ENCODE measurements at regions not wholly inside any gene's neighbourhood (a gene's known extent, or its start where the extent isn't known, plus 50 kb on each side); places are given as distances from the start of the nearest gene placed in this dataset.
"Not testable (repeated sequence)": the region's sequence is repeated elsewhere in the genome, so short reads cannot be mapped to it uniquely, and the experiment has no call there.

GRCh38 chr5:126677121-126677520 is 76.4 kb downstream of the PHAX start:
- DNase-seq (ENCODE audit: low read depth in 3 of 3) = no peak

GRCh38 chr5:126680191-126680817 is 79.6 kb downstream of the PHAX start:
- no peak for DNase-seq (ENCODE audit: low read depth in 3 of 3)

GRCh38 chr5:126681314-126681713 is 80.6 kb downstream of the PHAX start:
- not testable (repeated sequence) for DNase-seq (ENCODE audit: low read depth in 3 of 3)

- no peak for DNase-seq (ENCODE audit: low read depth in 3 of 3)
Measured at GRCh38 chr5:126681970-126682369, 81.2 kb downstream of the PHAX start.

GRCh38 chr5:126682856-126683255 is 82.1 kb downstream of the PHAX start:
- DNase-seq (ENCODE audit: low read depth in 3 of 3) = no peak

- no peak for DNase-seq (ENCODE audit: low read depth in 3 of 3)
Measured at GRCh38 chr5:126683912-126684311, 83.2 kb downstream of the PHAX start.

- peak; percentile 32 to 72 (median 46) for DNase-seq (ENCODE audit: low read depth in 3 of 3)
Measured at GRCh38 chr5:126684656-126685442, 84.1 kb downstream of the PHAX start.

GRCh38 chr5:126686451-126687126 is 85.8 kb downstream of the PHAX start:
- DNase-seq (ENCODE audit: low read depth in 3 of 3) = no peak

GRCh38 chr5:126692971-126693370 is 84.0 kb upstream of the LMNB1 start:
- no peak for DNase-seq (ENCODE audit: low read depth in 3 of 3)

- DNase-seq (ENCODE audit: low read depth in 3 of 3) = no peak
Measured at GRCh38 chr5:126693806-126694205, 83.1 kb upstream of the LMNB1 start.

- no peak for DNase-seq (ENCODE audit: low read depth in 3 of 3)
Measured at GRCh38 chr5:126694403-126694802, 82.5 kb upstream of the LMNB1 start.

- DNase-seq (ENCODE audit: low read depth in 3 of 3) = no peak
Measured at GRCh38 chr5:126695091-126695490, 81.8 kb upstream of the LMNB1 start.

- no peak for DNase-seq (ENCODE audit: low read depth in 3 of 3)
Measured at GRCh38 chr5:126707080-126707479, 69.9 kb upstream of the LMNB1 start.

- DNase-seq (ENCODE audit: low read depth in 3 of 3) = no peak
Measured at GRCh38 chr5:126715765-126716164, 61.2 kb upstream of the LMNB1 start.

- no peak for DNase-seq (ENCODE audit: low read depth in 3 of 3)
Measured at GRCh38 chr5:126716861-126717260, 60.1 kb upstream of the LMNB1 start.

- no peak for DNase-seq (ENCODE audit: low read depth in 3 of 3)
Measured at GRCh38 chr5:126718236-126718868, 58.6 kb upstream of the LMNB1 start.

GRCh38 chr5:126720369-126720768 is 56.6 kb upstream of the LMNB1 start:
- DNase-seq (ENCODE audit: low read depth in 3 of 3) = no peak

- DNase-seq (ENCODE audit: low read depth in 3 of 3) = no peak
Measured at GRCh38 chr5:126723643-126724042, 53.3 kb upstream of the LMNB1 start.

Data from stimulated activated CD4-positive, alpha-beta T cell treated with anti-CD3 and anti-CD28 coated beads, TNF-alpha, amount 100 ng/mL, for 24 hours (primary cell).